ENCODE measurements at regions not wholly inside any gene's neighbourhood (a gene's known extent, or its start where the extent isn't known, plus 50 kb on each side); places are given as distances from the start of the nearest gene placed in this dataset.

DNA sequence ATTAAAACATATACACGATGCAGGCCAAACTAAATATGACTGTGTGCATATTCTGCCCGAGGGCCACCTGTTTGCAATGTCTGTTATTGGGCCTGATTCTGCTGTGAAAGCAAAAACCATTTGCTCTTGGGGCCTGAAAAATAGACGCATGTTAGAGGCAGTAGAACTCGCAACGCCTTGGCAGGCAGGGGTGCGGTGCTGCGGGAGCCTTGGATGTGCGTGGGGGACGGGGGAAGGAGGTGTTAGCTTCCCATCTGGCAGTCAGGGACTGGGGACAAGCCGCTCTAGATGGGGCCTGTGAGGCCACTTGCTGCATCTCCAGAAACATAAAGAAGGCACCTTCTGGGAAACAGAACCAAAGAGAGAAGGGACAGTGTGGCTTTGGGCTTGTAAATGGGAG is 216.3 kb downstream of the PHETA1 start:
- TF ChIP-seq NFATC4 (CRISPR knock-in tag; IDR thresholded peaks at IDR 0.05) (no peak), FOXK1 (CRISPR knock-in tag; IDR thresholded peaks at IDR 0.05) (no peak), OVOL2 (CRISPR knock-in tag; IDR thresholded peaks at IDR 0.05; ENCODE audit: borderline replicate concordance) (no peak), TEAD1 (CRISPR knock-in tag; IDR thresholded peaks at IDR 0.05) (no peak)
- ChIA-PET POLR2A (no interaction called here), CTCF (no interaction called here)
- peaks cover 23% of the 10 kb centered on the region for H3K4me1 Mint-ChIP-seq
- H3K27ac Mint-ChIP-seq = no peak overlapping the region
- peaks cover 5% of the 10 kb centered on the region for H3K9me3 Mint-ChIP-seq
- no peaks in the 10 kb centered on the region for H3K27me3 Mint-ChIP-seq (ENCODE audit: low read depth)
- DNase-seq (ENCODE audit: low spot score) = no peak
- no peak for ATAC-seq
- H3K36me3 Mint-ChIP-seq = 0 out of 2 replicates have a peak, but pooled peaks cover 3% of the 10 kb centered on the region
- H3K4me3 Mint-ChIP-seq = no peak overlapping the region

DNA sequence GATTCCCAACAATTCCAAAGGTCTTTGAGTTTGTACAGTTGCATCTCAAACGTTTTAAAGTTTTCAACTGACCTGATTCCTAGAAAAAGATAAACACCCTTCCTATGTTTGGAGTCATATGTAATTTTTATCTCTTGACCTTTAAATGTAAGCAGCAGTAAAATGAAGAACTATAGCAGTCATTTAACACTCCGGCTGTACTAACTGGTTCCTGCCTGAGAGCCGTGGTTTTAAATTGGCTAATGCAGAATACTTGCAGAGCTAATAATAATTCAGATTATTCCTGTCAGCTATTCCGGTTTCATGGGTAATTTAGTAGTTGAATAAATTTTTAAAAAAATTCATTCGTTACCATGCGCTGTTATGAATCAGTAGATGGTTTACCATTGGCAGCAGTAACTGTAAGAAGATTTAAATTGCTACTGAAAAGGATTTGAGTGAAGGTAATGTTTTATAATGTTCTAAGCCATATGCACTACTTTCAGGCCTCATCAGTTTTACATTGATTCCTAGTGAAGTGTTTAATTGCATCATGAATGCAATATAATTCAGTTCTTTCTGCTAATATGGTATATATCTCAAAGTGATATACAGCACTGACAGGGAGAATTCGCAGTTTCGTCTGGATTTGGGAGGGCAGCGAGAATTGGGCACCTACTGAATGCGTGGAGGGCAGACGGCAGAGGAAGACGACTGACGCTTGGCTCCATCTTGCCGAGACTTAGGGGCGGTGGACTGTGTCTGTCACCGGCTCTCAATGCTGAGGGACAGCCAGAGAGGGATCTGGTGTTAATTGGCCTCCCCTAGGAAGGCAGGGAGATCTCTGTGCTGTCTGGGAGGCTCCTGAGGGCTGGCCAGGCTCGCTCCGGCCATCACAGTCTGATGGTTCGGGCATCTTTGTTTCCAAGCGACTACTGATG is 217.7 kb downstream of the PHETA1 start:
- CTCF ChIA-PET = interaction anchor here (1.2 kb wide), 1 partner anchor 148 kb away, joined by 4 read pairs; no protein-coding TSS in a partner anchor
- H3K9me3 Mint-ChIP-seq = peaks cover 5% of the 10 kb centered on the region
- H3K27ac Mint-ChIP-seq = no peak overlapping the region
- 0 out of 2 replicates have a peak, but pooled peaks cover 3% of the 10 kb centered on the region for H3K36me3 Mint-ChIP-seq
- TF ChIP-seq ZNF219 (CRISPR knock-in tag; IDR thresholded peaks at IDR 0.05; ENCODE audit: borderline replicate concordance) (no peak), IRF2 (CRISPR knock-in tag; IDR thresholded peaks at IDR 0.05; ENCODE audit: borderline replicate concordance, low read depth) (no peak), NR3C1 (CRISPR knock-in tag; conservative IDR thresholded peaks at IDR 0.05; ENCODE audit: low read depth) (no peak), TP53 (CRISPR knock-in tag; IDR thresholded peaks at IDR 0.05) (no peak), ZNF138 (CRISPR knock-in tag; conservative IDR thresholded peaks at IDR 0.05) (no peak), MYBL2 (CRISPR knock-in tag; IDR thresholded peaks at IDR 0.05) (no peak), TEAD1 (CRISPR knock-in tag; IDR thresholded peaks at IDR 0.05) (no peak)
- ATAC-seq (no peak), DNase-seq (ENCODE audit: low spot score) (no peak)
- no peaks in the 10 kb centered on the region for H3K27me3 Mint-ChIP-seq (ENCODE audit: low read depth)
- H3K4me3 Mint-ChIP-seq = no peak overlapping the region
- POLR2A ChIA-PET = no interaction called here
- H3K4me1 Mint-ChIP-seq = peaks cover 21% of the 10 kb centered on the region

DNA sequence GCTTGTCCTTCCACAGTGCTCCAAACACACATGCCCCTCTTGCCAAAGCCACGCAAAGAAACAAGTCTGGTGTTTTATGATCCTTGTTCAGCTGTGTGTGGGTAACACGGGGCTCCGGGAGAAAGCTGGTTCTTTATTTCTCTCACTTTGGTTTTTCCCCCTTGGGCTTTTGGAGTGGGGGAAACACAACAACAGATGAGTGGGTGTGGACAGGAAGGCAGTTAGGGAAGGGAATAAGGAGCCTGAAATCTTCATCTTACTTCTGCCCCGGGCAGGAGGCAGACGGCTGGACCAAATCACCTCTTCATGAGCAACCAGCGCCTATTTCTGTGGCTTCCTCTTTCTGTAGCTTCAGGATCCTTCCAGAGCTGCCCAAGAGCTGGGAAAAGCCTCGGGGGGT is 218.5 kb downstream of the PHETA1 start:
- H3K4me3 Mint-ChIP-seq = no peak overlapping the region
- H3K27ac Mint-ChIP-seq = no peak overlapping the region; the same call in 1 of the 2 replicates
- no peaks in the 10 kb centered on the region for H3K27me3 Mint-ChIP-seq (ENCODE audit: low read depth)
- 0 out of 2 replicates have a peak, but pooled peaks cover 3% of the 10 kb centered on the region for H3K36me3 Mint-ChIP-seq
- POLR2A ChIA-PET = no interaction called here
- H3K9me3 Mint-ChIP-seq = peaks cover 5% of the 10 kb centered on the region
- DNase-seq (ENCODE audit: low spot score) = no peak
- no peak for ATAC-seq
- peaks cover 21% of the 10 kb centered on the region for H3K4me1 Mint-ChIP-seq
- CTCF ChIA-PET = interaction anchor here (1.2 kb wide), 1 partner anchor 148 kb away, joined by 4 read pairs; no protein-coding TSS in a partner anchor
- no peak for TF ChIP-seq PRRX2 (CRISPR knock-in tag; IDR thresholded peaks at IDR 0.05)
- TF ChIP-seq, protein P1, sequence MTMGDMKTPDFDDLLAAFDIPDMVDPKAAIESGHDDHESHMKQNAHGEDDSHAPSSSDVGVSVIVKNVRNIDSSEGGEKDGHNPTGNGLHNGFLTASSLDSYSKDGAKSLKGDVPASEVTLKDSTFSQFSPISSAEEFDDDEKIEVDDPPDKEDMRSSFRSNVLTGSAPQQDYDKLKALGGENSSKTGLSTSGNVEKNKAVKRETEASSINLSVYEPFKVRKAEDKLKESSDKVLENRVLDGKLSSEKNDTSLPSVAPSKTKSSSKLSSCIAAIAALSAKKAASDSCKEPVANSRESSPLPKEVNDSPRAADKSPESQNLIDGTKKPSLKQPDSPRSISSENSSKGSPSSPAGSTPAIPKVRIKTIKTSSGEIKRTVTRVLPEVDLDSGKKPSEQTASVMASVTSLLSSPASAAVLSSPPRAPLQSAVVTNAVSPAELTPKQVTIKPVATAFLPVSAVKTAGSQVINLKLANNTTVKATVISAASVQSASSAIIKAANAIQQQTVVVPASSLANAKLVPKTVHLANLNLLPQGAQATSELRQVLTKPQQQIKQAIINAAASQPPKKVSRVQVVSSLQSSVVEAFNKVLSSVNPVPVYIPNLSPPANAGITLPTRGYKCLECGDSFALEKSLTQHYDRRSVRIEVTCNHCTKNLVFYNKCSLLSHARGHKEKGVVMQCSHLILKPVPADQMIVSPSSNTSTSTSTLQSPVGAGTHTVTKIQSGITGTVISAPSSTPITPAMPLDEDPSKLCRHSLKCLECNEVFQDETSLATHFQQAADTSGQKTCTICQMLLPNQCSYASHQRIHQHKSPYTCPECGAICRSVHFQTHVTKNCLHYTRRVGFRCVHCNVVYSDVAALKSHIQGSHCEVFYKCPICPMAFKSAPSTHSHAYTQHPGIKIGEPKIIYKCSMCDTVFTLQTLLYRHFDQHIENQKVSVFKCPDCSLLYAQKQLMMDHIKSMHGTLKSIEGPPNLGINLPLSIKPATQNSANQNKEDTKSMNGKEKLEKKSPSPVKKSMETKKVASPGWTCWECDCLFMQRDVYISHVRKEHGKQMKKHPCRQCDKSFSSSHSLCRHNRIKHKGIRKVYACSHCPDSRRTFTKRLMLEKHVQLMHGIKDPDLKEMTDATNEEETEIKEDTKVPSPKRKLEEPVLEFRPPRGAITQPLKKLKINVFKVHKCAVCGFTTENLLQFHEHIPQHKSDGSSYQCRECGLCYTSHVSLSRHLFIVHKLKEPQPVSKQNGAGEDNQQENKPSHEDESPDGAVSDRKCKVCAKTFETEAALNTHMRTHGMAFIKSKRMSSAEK (CRISPR knock-in tag; IDR thresholded peaks at IDR 0.05; ENCODE audit: borderline replicate concordance) = no peak
- no peak for TF ChIP-seq CBFB (CRISPR knock-in tag; IDR thresholded peaks at IDR 0.05; ENCODE audit: low read depth)
- TF ChIP-seq, protein P2, sequence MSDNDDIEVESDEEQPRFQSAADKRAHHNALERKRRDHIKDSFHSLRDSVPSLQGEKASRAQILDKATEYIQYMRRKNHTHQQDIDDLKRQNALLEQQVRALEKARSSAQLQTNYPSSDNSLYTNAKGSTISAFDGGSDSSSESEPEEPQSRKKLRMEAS (CRISPR knock-in tag; IDR thresholded peaks at IDR 0.05) = no peak
- no peak for TF ChIP-seq SMAD4 (CRISPR knock-in tag; IDR thresholded peaks at IDR 0.05)
- TF ChIP-seq NR1H2 (CRISPR knock-in tag; IDR thresholded peaks at IDR 0.05) = no peak
- TF ChIP-seq, protein P3, sequence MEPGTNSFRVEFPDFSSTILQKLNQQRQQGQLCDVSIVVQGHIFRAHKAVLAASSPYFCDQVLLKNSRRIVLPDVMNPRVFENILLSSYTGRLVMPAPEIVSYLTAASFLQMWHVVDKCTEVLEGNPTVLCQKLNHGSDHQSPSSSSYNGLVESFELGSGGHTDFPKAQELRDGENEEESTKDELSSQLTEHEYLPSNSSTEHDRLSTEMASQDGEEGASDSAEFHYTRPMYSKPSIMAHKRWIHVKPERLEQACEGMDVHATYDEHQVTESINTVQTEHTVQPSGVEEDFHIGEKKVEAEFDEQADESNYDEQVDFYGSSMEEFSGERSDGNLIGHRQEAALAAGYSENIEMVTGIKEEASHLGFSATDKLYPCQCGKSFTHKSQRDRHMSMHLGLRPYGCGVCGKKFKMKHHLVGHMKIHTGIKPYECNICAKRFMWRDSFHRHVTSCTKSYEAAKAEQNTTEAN (CRISPR knock-in tag; IDR thresholded peaks at IDR 0.05) = no peak
- TF ChIP-seq, protein P4, sequence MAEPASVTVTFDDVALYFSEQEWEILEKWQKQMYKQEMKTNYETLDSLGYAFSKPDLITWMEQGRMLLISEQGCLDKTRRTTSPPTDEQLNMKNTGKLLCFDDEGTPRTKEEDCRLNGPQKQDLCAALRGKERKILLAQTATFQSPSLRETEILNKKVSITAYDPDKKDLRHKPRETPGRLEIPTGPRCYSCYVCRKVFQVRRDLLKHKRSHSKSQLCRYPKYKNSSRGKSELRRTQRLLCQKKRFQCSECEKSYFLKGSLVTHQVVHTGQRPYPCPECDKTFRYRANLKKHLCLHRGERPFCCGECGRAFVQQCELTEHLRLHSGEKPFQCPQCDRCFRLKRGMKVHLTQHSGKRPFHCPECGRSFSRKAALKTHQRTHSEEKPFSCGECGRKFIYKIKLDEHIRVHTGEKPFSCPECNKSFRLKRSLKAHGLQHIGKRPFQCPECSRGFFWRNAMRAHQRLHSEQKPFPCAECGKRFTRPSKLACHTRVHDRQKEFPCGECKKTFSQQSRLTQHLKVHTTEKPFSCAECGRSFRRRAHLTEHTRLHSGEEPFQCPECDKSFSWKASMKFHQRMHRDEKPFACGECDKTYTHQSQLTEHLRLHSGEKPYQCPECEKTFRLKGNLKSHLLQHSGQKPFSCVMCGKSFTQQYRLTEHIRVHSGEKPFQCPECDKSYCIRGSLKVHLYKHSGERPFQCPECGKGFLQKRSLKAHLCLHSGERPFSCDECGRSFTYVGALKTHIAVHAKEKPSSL (CRISPR knock-in tag; conservative IDR thresholded peaks at IDR 0.05) = no peak
- TF ChIP-seq JAZF1 (CRISPR knock-in tag; IDR thresholded peaks at IDR 0.05) = no peak
- no peak for TF ChIP-seq OVOL2 (CRISPR knock-in tag; IDR thresholded peaks at IDR 0.05; ENCODE audit: borderline replicate concordance)
- TF ChIP-seq HMGA2 (CRISPR knock-in tag; IDR thresholded peaks at IDR 0.05) = no peak
- TF ChIP-seq, protein P5, sequence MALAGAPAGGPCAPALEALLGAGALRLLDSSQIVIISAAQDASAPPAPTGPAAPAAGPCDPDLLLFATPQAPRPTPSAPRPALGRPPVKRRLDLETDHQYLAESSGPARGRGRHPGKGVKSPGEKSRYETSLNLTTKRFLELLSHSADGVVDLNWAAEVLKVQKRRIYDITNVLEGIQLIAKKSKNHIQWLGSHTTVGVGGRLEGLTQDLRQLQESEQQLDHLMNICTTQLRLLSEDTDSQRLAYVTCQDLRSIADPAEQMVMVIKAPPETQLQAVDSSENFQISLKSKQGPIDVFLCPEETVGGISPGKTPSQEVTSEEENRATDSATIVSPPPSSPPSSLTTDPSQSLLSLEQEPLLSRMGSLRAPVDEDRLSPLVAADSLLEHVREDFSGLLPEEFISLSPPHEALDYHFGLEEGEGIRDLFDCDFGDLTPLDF (CRISPR knock-in tag; IDR thresholded peaks at IDR 0.05) = no peak
- no peak for TF ChIP-seq NFE2L1 (CRISPR knock-in tag; IDR thresholded peaks at IDR 0.05)
- TF ChIP-seq NR2C2 (CRISPR knock-in tag; IDR thresholded peaks at IDR 0.05) = no peak
- no peak for TF ChIP-seq NR3C1 (CRISPR knock-in tag; conservative IDR thresholded peaks at IDR 0.05; ENCODE audit: low read depth)
- TF ChIP-seq ZNF423 (CRISPR knock-in tag; IDR thresholded peaks at IDR 0.05) = no peak
